Loucy (cell line): ENCODE measurements at regions not wholly inside any gene's neighbourhood (a gene's known extent, or its start where the extent isn't known, plus 50 kb on each side); places are given as distances from the start of the nearest gene placed in this dataset.

Experiments used
- CTCF ChIP-seq: fragments of 200-600 bp; sonication (generic); conservative IDR thresholded peaks from 2 replicates; pipeline ENCODE4 v1.5.1; 2014; ENCODE audit warnings: mild to moderate bottlenecking, antibody characterized with exemption, low read length
- EZH2phosphoT487 ChIP-seq: fragments of 200-600 bp; IDR thresholded peaks from 2 replicates; pipeline ENCODE4 v1.6.1; 2018; ENCODE audit warnings: antibody characterized with exemption, mild to moderate bottlenecking, moderate library complexity, borderline replicate concordance

- TF ChIP-seq CTCF (no peak), EZH2phosphoT487 (no peak)
Measured at GRCh38 chr15:31609258-31609681, 282.6 kb downstream of the KLF13 start.
